ENCODE measurements at regions not wholly inside any gene's neighbourhood (a gene's known extent, or its start where the extent isn't known, plus 50 kb on each side); places are given as distances from the start of the nearest gene placed in this dataset.

GRCh38 chr9:13991395-13991794 is 322.5 kb downstream of the NFIB start:
- no peaks in the 10 kb centered on the region for H3K36me3 Mint-ChIP-seq (ENCODE audit: low read depth)
- no peak overlapping the region for H3K27ac Mint-ChIP-seq
- H3K27me3 Mint-ChIP-seq (ENCODE audit: insufficient read depth) = no peaks in the 10 kb centered on the region
- H3K4me3 Mint-ChIP-seq = no peak overlapping the region
- H3K4me3 ChIP-seq (ENCODE audit: low read length) = no peak overlapping the region
- no peaks in the 10 kb centered on the region for H3K27me3 ChIP-seq (ENCODE audit: control insufficient read depth, insufficient read depth, low read length, poor library complexity, severe bottlenecking)
- H3K9me3 Mint-ChIP-seq = peaks cover 5% of the 10 kb centered on the region
- peak; percentile 10 for DNase-seq
- H3K9ac ChIP-seq (ENCODE audit: extremely low read depth, low read length, poor library complexity, severe bottlenecking) = no peak overlapping the region
- TF ChIP-seq, protein P1, sequence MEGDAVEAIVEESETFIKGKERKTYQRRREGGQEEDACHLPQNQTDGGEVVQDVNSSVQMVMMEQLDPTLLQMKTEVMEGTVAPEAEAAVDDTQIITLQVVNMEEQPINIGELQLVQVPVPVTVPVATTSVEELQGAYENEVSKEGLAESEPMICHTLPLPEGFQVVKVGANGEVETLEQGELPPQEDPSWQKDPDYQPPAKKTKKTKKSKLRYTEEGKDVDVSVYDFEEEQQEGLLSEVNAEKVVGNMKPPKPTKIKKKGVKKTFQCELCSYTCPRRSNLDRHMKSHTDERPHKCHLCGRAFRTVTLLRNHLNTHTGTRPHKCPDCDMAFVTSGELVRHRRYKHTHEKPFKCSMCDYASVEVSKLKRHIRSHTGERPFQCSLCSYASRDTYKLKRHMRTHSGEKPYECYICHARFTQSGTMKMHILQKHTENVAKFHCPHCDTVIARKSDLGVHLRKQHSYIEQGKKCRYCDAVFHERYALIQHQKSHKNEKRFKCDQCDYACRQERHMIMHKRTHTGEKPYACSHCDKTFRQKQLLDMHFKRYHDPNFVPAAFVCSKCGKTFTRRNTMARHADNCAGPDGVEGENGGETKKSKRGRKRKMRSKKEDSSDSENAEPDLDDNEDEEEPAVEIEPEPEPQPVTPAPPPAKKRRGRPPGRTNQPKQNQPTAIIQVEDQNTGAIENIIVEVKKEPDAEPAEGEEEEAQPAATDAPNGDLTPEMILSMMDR (conservative IDR thresholded peaks at IDR 0.05) = no peak
- no peaks in the 10 kb centered on the region for H3K4me1 Mint-ChIP-seq
- H3K27ac ChIP-seq (ENCODE audit: low read depth, low read length) = no peak overlapping the region
- H3K36me3 ChIP-seq (ENCODE audit: control insufficient read depth, insufficient read depth, low read length) = no peaks in the 10 kb centered on the region
- 76 to 100% methylated on average over 1 of the region's 1 CpG for whole genome bisulfite sequencing, 2 experiments (ENCODE audit: insufficient coverage in 1 of 2, insufficient read length in 1 of 2)
- no peaks in the 10 kb centered on the region for H3K9me3 ChIP-seq (ENCODE audit: control insufficient read depth, low read length)
- H3K4me1 ChIP-seq (ENCODE audit: control insufficient read depth, insufficient read depth, low read length) = no peaks in the 10 kb centered on the region

DNA sequence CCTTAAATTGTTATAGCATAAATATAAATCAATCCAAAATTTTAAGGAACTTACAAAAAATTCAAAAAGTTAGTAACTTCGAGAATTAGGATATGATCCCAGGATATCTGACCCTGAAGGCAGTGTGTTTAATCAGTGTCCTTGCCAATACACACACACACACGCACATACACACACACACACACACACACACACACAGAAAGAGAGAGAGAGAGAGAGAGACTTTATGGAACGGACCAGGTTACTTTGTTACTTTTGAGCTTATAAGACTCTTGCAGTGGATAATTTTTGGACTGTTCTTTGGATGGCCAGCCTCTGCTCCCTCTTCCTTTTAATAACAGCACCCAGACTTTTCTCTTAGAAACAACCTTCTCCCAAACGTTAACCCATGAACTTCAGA is 322.9 kb downstream of the NFIB start:
- H3K27ac Mint-ChIP-seq = no peak overlapping the region
- H3K4me3 Mint-ChIP-seq = no peak overlapping the region
- Histone ChIP-seq H3K4me3 (ENCODE audit: low read length) (no peak overlapping the region), H3K9ac (ENCODE audit: extremely low read depth, low read length, poor library complexity, severe bottlenecking) (no peak overlapping the region), H3K4me1 (ENCODE audit: control insufficient read depth, insufficient read depth, low read length) (no peaks in the 10 kb centered on the region), H3K9me3 (ENCODE audit: control insufficient read depth, low read length) (no peaks in the 10 kb centered on the region), H3K36me3 (ENCODE audit: control insufficient read depth, insufficient read depth, low read length) (no peaks in the 10 kb centered on the region), H3K27me3 (ENCODE audit: control insufficient read depth, insufficient read depth, low read length, poor library complexity, severe bottlenecking) (no peaks in the 10 kb centered on the region), H3K27ac (ENCODE audit: low read depth, low read length) (no peak overlapping the region)
- H3K27me3 Mint-ChIP-seq (ENCODE audit: insufficient read depth) = no peaks in the 10 kb centered on the region
- TF ChIP-seq, protein P1 (conservative IDR thresholded peaks at IDR 0.05) = no peak
- H3K4me1 Mint-ChIP-seq = no peaks in the 10 kb centered on the region
- H3K9me3 Mint-ChIP-seq = peaks cover 5% of the 10 kb centered on the region
- no peaks in the 10 kb centered on the region for H3K36me3 Mint-ChIP-seq (ENCODE audit: low read depth)
- WGBS, 2 experiments (ENCODE audit: insufficient coverage in 1 of 2, insufficient read length in 1 of 2) = 92% methylated on average over 2 of the region's 4 CpGs; no CpG with 5 or more reads in 1 of the 2 experiments
- peak; percentile 10 for DNase-seq

DNA sequence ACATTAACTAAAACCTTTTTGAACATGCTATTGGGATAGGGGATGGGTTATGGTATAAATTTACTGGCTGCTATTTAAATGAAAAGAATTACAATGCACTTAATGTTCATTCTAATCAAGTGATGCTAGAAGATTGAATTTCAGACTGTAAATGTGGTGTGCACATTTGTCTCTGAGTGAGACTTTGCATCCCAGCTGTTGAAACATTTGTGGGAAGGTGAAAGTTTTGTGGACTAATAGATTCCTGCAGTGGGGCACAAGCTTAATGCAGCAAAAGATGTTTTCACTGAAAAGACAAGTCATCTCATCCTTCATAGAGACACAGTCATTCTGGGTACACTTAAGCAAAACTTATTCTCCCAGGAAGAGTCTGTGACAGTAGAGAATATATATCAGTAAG is 323.6 kb downstream of the NFIB start:
- Mint-ChIP-seq H3K27ac (no peak overlapping the region), H3K36me3 (ENCODE audit: low read depth) (no peaks in the 10 kb centered on the region), H3K9me3 (peaks cover 2% of the 10 kb centered on the region), H3K4me3 (no peak overlapping the region), H3K4me1 (no peaks in the 10 kb centered on the region), H3K27me3 (ENCODE audit: insufficient read depth) (no peaks in the 10 kb centered on the region)
- TF ChIP-seq, protein P1 (conservative IDR thresholded peaks at IDR 0.05) = no peak
- Histone ChIP-seq H3K4me3 (ENCODE audit: low read length) (no peak overlapping the region), H3K9ac (ENCODE audit: extremely low read depth, low read length, poor library complexity, severe bottlenecking) (no peak overlapping the region), H3K4me1 (ENCODE audit: control insufficient read depth, insufficient read depth, low read length) (no peaks in the 10 kb centered on the region), H3K27ac (ENCODE audit: low read depth, low read length) (no peak overlapping the region), H3K9me3 (ENCODE audit: control insufficient read depth, low read length) (no peaks in the 10 kb centered on the region), H3K36me3 (ENCODE audit: control insufficient read depth, insufficient read depth, low read length) (no peaks in the 10 kb centered on the region), H3K27me3 (ENCODE audit: control insufficient read depth, insufficient read depth, low read length, poor library complexity, severe bottlenecking) (no peaks in the 10 kb centered on the region)
- no peak for DNase-seq
